ENCODE measurements at regions not wholly inside any gene's neighbourhood (a gene's known extent, or its start where the extent isn't known, plus 50 kb on each side); places are given as distances from the start of the nearest gene placed in this dataset.
"Not testable (repeated sequence)": the region's sequence is repeated elsewhere in the genome, so short reads cannot be mapped to it uniquely, and the experiment has no call there.

GRCh38 chr9:75780185-75780584, 110.3 kb upstream of the PCSK5 start:
- no peak for DNase-seq (ENCODE audit: low read depth)

GRCh38 chr9:75788006-75788634, 102.4 kb upstream of the PCSK5 start:
- DNase-seq (ENCODE audit: low read depth), result no peak

- no peak for DNase-seq (ENCODE audit: low read depth)
Measured at GRCh38 chr9:75797085-75797580, 93.3 kb upstream of the PCSK5 start.

GRCh38 chr9:75798505-75798904, 92.0 kb upstream of the PCSK5 start:
- no peak for DNase-seq (ENCODE audit: low read depth)

- peak; percentile 56 for DNase-seq (ENCODE audit: low read depth)
Measured at GRCh38 chr9:75803130-75803529, 87.3 kb upstream of the PCSK5 start.

GRCh38 chr9:75810063-75810462, 80.4 kb upstream of the PCSK5 start:
- no peak for DNase-seq (ENCODE audit: low read depth)

GRCh38 chr9:75811692-75812091, 78.8 kb upstream of the PCSK5 start:
- no peak for DNase-seq (ENCODE audit: low read depth)

GRCh38 chr9:75812141-75812540, 78.3 kb upstream of the PCSK5 start:
- no peak for DNase-seq (ENCODE audit: low read depth)

- DNase-seq (ENCODE audit: low read depth), result peak; percentile 9
Measured at GRCh38 chr9:75814667-75815066, 75.8 kb upstream of the PCSK5 start.

- not testable (repeated sequence) for DNase-seq (ENCODE audit: low read depth)
Measured at GRCh38 chr9:75820471-75821115, 69.9 kb upstream of the PCSK5 start.

- DNase-seq (ENCODE audit: low read depth), result no peak
Measured at GRCh38 chr9:75823151-75823550, 67.3 kb upstream of the PCSK5 start.

GRCh38 chr9:75824816-75825568, 65.5 kb upstream of the PCSK5 start:
- no peak for DNase-seq (ENCODE audit: low read depth)

- DNase-seq (ENCODE audit: low read depth), result no peak
Measured at GRCh38 chr9:75826314-75826713, 64.2 kb upstream of the PCSK5 start.

GRCh38 chr9:75830303-75830702, 60.2 kb upstream of the PCSK5 start:
- no peak for DNase-seq (ENCODE audit: low read depth)

GRCh38 chr9:75833778-75834177, 56.7 kb upstream of the PCSK5 start:
- no peak for DNase-seq (ENCODE audit: low read depth)

GRCh38 chr9:75834878-75835277, 55.6 kb upstream of the PCSK5 start:
- no peak for DNase-seq (ENCODE audit: low read depth)

Measured in HS-5 (cell line).